H9 (cell line): ENCODE measurements at regions not wholly inside any gene's neighbourhood (a gene's known extent, or its start where the extent isn't known, plus 50 kb on each side); places are given as distances from the start of the nearest gene placed in this dataset.

Experiments used
- DNase-seq: peaks from one replicate; pipeline ENCODE4 v3.0.0-alpha.2; 2017
- H2AFZ ChIP-seq: one replicate; pipeline ENCODE4 v1.6.1; 2013; ENCODE audit warnings: mild to moderate bottlenecking, low read length, control low read depth, moderate library complexity
- H2AK5ac ChIP-seq: 2 replicates; pipeline ENCODE4 v1.6.1; 2013; ENCODE audit warnings: low read length, control low read depth, mixed read lengths; ENCODE audit not compliant: insufficient read length
- H2BK120ac ChIP-seq: one replicate; pipeline ENCODE4 v1.6.1; 2013; ENCODE audit warnings: low read depth, mild to moderate bottlenecking, low read length, control low read depth, inconsistent platforms; ENCODE audit not compliant: poor library complexity, severe bottlenecking
- H2BK12ac ChIP-seq: 2 replicates; pipeline ENCODE4 v1.6.1; 2013; ENCODE audit warnings: low read length, control low read depth, mixed read lengths, low read depth; ENCODE audit not compliant: insufficient read length
- H2BK15ac ChIP-seq: 2 replicates; pipeline ENCODE4 v1.6.1; 2013; ENCODE audit warnings: low read depth, low read length, control low read depth
- H2BK20ac ChIP-seq: one replicate; pipeline ENCODE4 v1.6.1; 2013; ENCODE audit warnings: low read depth, mild to moderate bottlenecking, low read length, control low read depth, inconsistent platforms; ENCODE audit not compliant: poor library complexity, severe bottlenecking
- H2BK5ac ChIP-seq: 2 replicates; pipeline ENCODE4 v1.6.1; 2013; ENCODE audit warnings: low read length, control low read depth, mixed read lengths; ENCODE audit not compliant: insufficient read length
- H3K14ac ChIP-seq: 2 replicates; pipeline ENCODE4 v1.6.1; 2013; ENCODE audit warnings: low read length, control low read depth; ENCODE audit not compliant: insufficient read depth
- H3K18ac ChIP-seq: 2 replicates; pipeline ENCODE4 v1.6.1; 2013; ENCODE audit warnings: low read depth, mild to moderate bottlenecking, mixed read lengths, low read length, control low read depth; ENCODE audit not compliant: insufficient read length
- H3K23ac ChIP-seq: 2 replicates; pipeline ENCODE4 v1.6.1; 2013; ENCODE audit warnings: low read length, control low read depth, mixed read lengths, low read depth; ENCODE audit not compliant: insufficient read length
- H3K23me2 ChIP-seq: 2 replicates; pipeline ENCODE4 v1.6.1; 2013; ENCODE audit warnings: low read depth, mild to moderate bottlenecking, mixed read lengths, low read length, control low read depth; ENCODE audit not compliant: insufficient read length, poor library complexity, severe bottlenecking
- H3K27ac ChIP-seq: 2 replicates; pipeline ENCODE4 v1.5.1; 2013; ENCODE audit warnings: low read length, control low read depth, mixed read lengths, low read depth; ENCODE audit not compliant: insufficient read length
- H3K27me3 ChIP-seq: 2 replicates; pipeline ENCODE4 v1.6.1; 2013; ENCODE audit warnings: low read length, control low read depth, inconsistent platforms; ENCODE audit not compliant: insufficient read depth
- H3K4ac ChIP-seq: 2 replicates; pipeline ENCODE4 v1.6.1; 2013; ENCODE audit warnings: low read depth, mild to moderate bottlenecking, control low read depth, inconsistent platforms, low read length, moderate library complexity
- H3K4me1 ChIP-seq: 2 replicates; pipeline ENCODE4 v1.6.1; 2013; ENCODE audit warnings: low read length, control low read depth, inconsistent platforms; ENCODE audit not compliant: insufficient read depth
- H3K4me2 ChIP-seq: 2 replicates; pipeline ENCODE4 v1.6.1; 2013; ENCODE audit warnings: low read length, control low read depth, mixed read lengths; ENCODE audit not compliant: insufficient read length, insufficient read depth
- H3K56ac ChIP-seq: 2 replicates; pipeline ENCODE4 v1.6.1; 2013; ENCODE audit warnings: low read depth, mild to moderate bottlenecking, mixed read lengths, low read length, control low read depth; ENCODE audit not compliant: insufficient read length
- H3K79me1 ChIP-seq: 2 replicates; pipeline ENCODE4 v1.6.1; 2013; ENCODE audit warnings: low read depth, mild to moderate bottlenecking, moderate library complexity, low read length, control low read depth, inconsistent platforms; ENCODE audit not compliant: insufficient read depth, poor library complexity, severe bottlenecking
- H3K79me2 ChIP-seq: 2 replicates; pipeline ENCODE4 v1.6.1; 2013; ENCODE audit warnings: low read length, control low read depth, inconsistent platforms; ENCODE audit not compliant: insufficient read depth
- H3K9ac ChIP-seq: 2 replicates; pipeline ENCODE4 v1.6.1; 2013; ENCODE audit warnings: low read length, control low read depth, mixed read lengths; ENCODE audit not compliant: insufficient read length; ENCODE audit errors: extremely low read depth
- H3K9me3 ChIP-seq: one replicate; pipeline ENCODE4 v1.6.1; 2013; ENCODE audit warnings: low read depth, low read length, inconsistent platforms; ENCODE audit not compliant: control insufficient read depth
- H3T11ph ChIP-seq: one replicate; pipeline ENCODE4 v1.6.1; 2013; ENCODE audit warnings: mild to moderate bottlenecking, low read length, control low read depth, inconsistent platforms
- H4K20me1 ChIP-seq: one replicate; pipeline ENCODE4 v1.6.1; 2013; ENCODE audit not compliant: control insufficient read depth, insufficient read length, insufficient read depth
- H4K5ac ChIP-seq: 2 replicates; pipeline ENCODE4 v1.6.1; 2013; ENCODE audit warnings: low read depth, mild to moderate bottlenecking, mixed read lengths, low read length, control low read depth; ENCODE audit not compliant: insufficient read length
- H4K8ac ChIP-seq: replicated peaks from 2 replicates; pipeline ENCODE4 v1.6.1; 2013; ENCODE audit warnings: low read length, control low read depth, mixed read lengths, low read depth; ENCODE audit not compliant: insufficient read length
- H4K91ac ChIP-seq: 2 replicates; pipeline ENCODE4 v1.6.1; 2013; ENCODE audit warnings: low read depth, mild to moderate bottlenecking, moderate library complexity, mixed read lengths, low read length, control low read depth; ENCODE audit not compliant: insufficient read length
- H3K27ac Mint-ChIP-seq, 3 experiments: 2 replicates in 2 of 3; 3 replicates in 1 of 3; pipeline ENCODE4 v1.8.0; 2020 to 2021; ENCODE audit warnings: mixed read lengths in 3 of 3, mild to moderate bottlenecking in 1 of 3, moderate library complexity in 1 of 3
- H3K27me3 Mint-ChIP-seq: 2 replicates; pipeline ENCODE4 v1.8.0; 2021; ENCODE audit warnings: low read depth, mild to moderate bottlenecking, moderate library complexity, mixed read lengths
- H3K36me3 Mint-ChIP-seq, 3 experiments: 2 replicates in 2 of 3; 3 replicates in 1 of 3; pipeline ENCODE4 v1.8.0; 2020 to 2021; ENCODE audit warnings: low read depth in 3 of 3, mixed read lengths in 3 of 3; ENCODE audit not compliant: insufficient read depth in 1 of 3
- H3K4me1 Mint-ChIP-seq, 2 experiments: 2 replicates each; pipeline ENCODE4 v1.8.0; 2020; ENCODE audit warnings: mixed read lengths in 2 of 2
- H3K4me3 Mint-ChIP-seq, 2 experiments: 2 replicates in 1 of 2; 3 replicates in 1 of 2; pipeline ENCODE4 v1.8.0; 2020 to 2021; ENCODE audit warnings: mild to moderate bottlenecking in 2 of 2, mixed read lengths in 2 of 2, moderate library complexity in 1 of 2
- H3K9me3 Mint-ChIP-seq, 2 experiments: 2 replicates in 1 of 2; 3 replicates in 1 of 2; pipeline ENCODE4 v1.8.0; 2020; ENCODE audit warnings: mild to moderate bottlenecking in 2 of 2, mixed read lengths in 2 of 2, moderate library complexity in 1 of 2
- CTCF ChIP-seq: fragments of 200-600 bp; sonication (generic); conservative IDR thresholded peaks from 3 replicates; pipeline ENCODE4 v1.8.0; 2021; ENCODE audit warnings: antibody characterized with exemption, mild to moderate bottlenecking
- WGBS: extraction: QIAGEN DNeasy Blood & Tissue Kit; methylation state at CpG from one replicate; pipeline ENCODE4 v1.1.7; 2013; ENCODE audit warnings: missing lambda C conversion rate, low lambda C conversion rate, mixed read lengths; ENCODE audit not compliant: insufficient read length; ENCODE audit errors: extremely low coverage; 5-methylcytosine and 5-hydroxymethylcytosine counted together

- Histone ChIP-seq H3K4me2 (no peak overlapping the region), H4K8ac (no peak overlapping the region), H2BK15ac (no peak overlapping the region), H3K23ac (no peak overlapping the region), H3K9ac (no peak overlapping the region), H3K9me3 (no peaks in the 10 kb centered on the region), H2BK12ac (no peak overlapping the region), H3K14ac (no peak overlapping the region), H3K23me2 (no peaks in the 10 kb centered on the region), H2AK5ac (no peak overlapping the region), H3K27me3 (no peaks in the 10 kb centered on the region), H3K79me1 (no peaks in the 10 kb centered on the region), H3T11ph (no peak overlapping the region), H2BK120ac (no peak overlapping the region), H2AFZ (no peak overlapping the region), H2BK5ac (no peak overlapping the region), H3K79me2 (no peaks in the 10 kb centered on the region), H2BK20ac (no peak overlapping the region), H3K18ac (no peak overlapping the region), H3K56ac (no peak overlapping the region), H4K5ac (no peak overlapping the region), H3K4me1 (no peaks in the 10 kb centered on the region; the same call in 1 of the 2 replicates), H3K4ac (no peak overlapping the region), H4K91ac (no peak overlapping the region), H3K27ac (no peak overlapping the region), H4K20me1 (no peaks in the 10 kb centered on the region)
- WGBS: no CpG with 5 or more reads among the region's 7 CpGs
- Mint-ChIP-seq H3K27ac (peak overlapping the region in 1 of 3 experiments; percentile 50; a peak in 1 of 7 replicates), H3K27me3 (peaks cover 14% of the 10 kb centered on the region), H3K4me1 (peaks cover 15 to 21% of the 10 kb centered on the region in 2 experiments), H3K4me3 (no peak overlapping the region), H3K36me3 (no peaks in the 10 kb centered on the region), H3K9me3 (peaks cover 4% of the 10 kb centered on the region in 2 experiments; a peak in 4 of 5 replicates)
- DNase-seq: peak; percentile 58
- TF ChIP-seq CTCF: no peak
These were observed 199.5 kb upstream of the SFSWAP start for GRCh38 chr12:131511391-131511802.
